ENCODE measurements at regions not wholly inside any gene's neighbourhood (a gene's known extent, or its start where the extent isn't known, plus 50 kb on each side); places are given as distances from the start of the nearest gene placed in this dataset.

GRCh38 chr18:46291149-46291548 is 187.0 kb downstream of the HAUS1 start:
- Mint-ChIP-seq H3K36me3 (ENCODE audit: low read depth) (no peaks in the 10 kb centered on the region), H3K27ac (no peak overlapping the region), H3K4me1 (peaks cover 5% of the 10 kb centered on the region), H3K9me3 (no peaks in the 10 kb centered on the region), H3K27me3 (ENCODE audit: insufficient read depth) (no peaks in the 10 kb centered on the region), H3K4me3 (no peak overlapping the region)
- Histone ChIP-seq H3K9ac (ENCODE audit: extremely low read depth, low read length, poor library complexity, severe bottlenecking) (no peak overlapping the region), H3K4me1 (ENCODE audit: control insufficient read depth, insufficient read depth, low read length) (peaks cover 2% of the 10 kb centered on the region), H3K9me3 (ENCODE audit: control insufficient read depth, low read length) (no peaks in the 10 kb centered on the region), H3K4me3 (ENCODE audit: low read length) (no peak overlapping the region), H3K27me3 (ENCODE audit: control insufficient read depth, insufficient read depth, low read length, poor library complexity, severe bottlenecking) (no peaks in the 10 kb centered on the region), H3K27ac (ENCODE audit: low read depth, low read length) (no peak overlapping the region), H3K36me3 (ENCODE audit: control insufficient read depth, insufficient read depth, low read length) (no peaks in the 10 kb centered on the region)
- TF ChIP-seq CTCF (conservative IDR thresholded peaks at IDR 0.05) = no peak
- WGBS, 2 experiments (ENCODE audit: insufficient coverage in 1 of 2, insufficient read length in 1 of 2) = 89 to 96% methylated on average over 4 of the region's 4 CpGs
- DNase-seq = no peak

- Histone ChIP-seq H3K4me3 (ENCODE audit: low read length) (no peak overlapping the region), H3K36me3 (ENCODE audit: control insufficient read depth, insufficient read depth, low read length) (no peaks in the 10 kb centered on the region), H3K9ac (ENCODE audit: extremely low read depth, low read length, poor library complexity, severe bottlenecking) (no peak overlapping the region), H3K27me3 (ENCODE audit: control insufficient read depth, insufficient read depth, low read length, poor library complexity, severe bottlenecking) (no peaks in the 10 kb centered on the region), H3K4me1 (ENCODE audit: control insufficient read depth, insufficient read depth, low read length) (no peaks in the 10 kb centered on the region), H3K9me3 (ENCODE audit: control insufficient read depth, low read length) (no peaks in the 10 kb centered on the region), H3K27ac (ENCODE audit: low read depth, low read length) (no peak overlapping the region)
- no peaks in the 10 kb centered on the region for H3K36me3 Mint-ChIP-seq (ENCODE audit: low read depth)
- H3K4me3 Mint-ChIP-seq = no peak overlapping the region
- peaks cover 2% of the 10 kb centered on the region for H3K4me1 Mint-ChIP-seq
- H3K9me3 Mint-ChIP-seq = no peaks in the 10 kb centered on the region
- no peak overlapping the region for H3K27ac Mint-ChIP-seq
- TF ChIP-seq CTCF (conservative IDR thresholded peaks at IDR 0.05) = no peak
- peak; percentile 70 for DNase-seq
- no peaks in the 10 kb centered on the region for H3K27me3 Mint-ChIP-seq (ENCODE audit: insufficient read depth)
- WGBS, 2 experiments (ENCODE audit: insufficient coverage in 1 of 2, insufficient read length in 1 of 2) = 74 to 85% methylated on average over 2 to 5 of the region's 5 CpGs
Measured at GRCh38 chr18:46293742-46294181, 189.6 kb downstream of the HAUS1 start.

- no peak overlapping the region for H3K27ac Mint-ChIP-seq
- DNase-seq = no peak
- Histone ChIP-seq H3K36me3 (ENCODE audit: control insufficient read depth, insufficient read depth, low read length) (no peaks in the 10 kb centered on the region), H3K4me3 (ENCODE audit: low read length) (no peak overlapping the region), H3K9me3 (ENCODE audit: control insufficient read depth, low read length) (no peaks in the 10 kb centered on the region), H3K27ac (ENCODE audit: low read depth, low read length) (no peak overlapping the region), H3K4me1 (ENCODE audit: control insufficient read depth, insufficient read depth, low read length) (no peaks in the 10 kb centered on the region), H3K9ac (ENCODE audit: extremely low read depth, low read length, poor library complexity, severe bottlenecking) (no peak overlapping the region), H3K27me3 (ENCODE audit: control insufficient read depth, insufficient read depth, low read length, poor library complexity, severe bottlenecking) (no peaks in the 10 kb centered on the region)
- H3K4me1 Mint-ChIP-seq = peaks cover 2% of the 10 kb centered on the region
- no peak overlapping the region for H3K4me3 Mint-ChIP-seq
- no peaks in the 10 kb centered on the region for H3K36me3 Mint-ChIP-seq (ENCODE audit: low read depth)
- TF ChIP-seq CTCF (conservative IDR thresholded peaks at IDR 0.05) = no peak
- 87 to 91% methylated on average over 3 of the region's 3 CpGs for WGBS, 2 experiments (ENCODE audit: insufficient coverage in 1 of 2, insufficient read length in 1 of 2)
- no peaks in the 10 kb centered on the region for H3K27me3 Mint-ChIP-seq (ENCODE audit: insufficient read depth)
- no peaks in the 10 kb centered on the region for H3K9me3 Mint-ChIP-seq
Measured at GRCh38 chr18:46294318-46294717, 190.1 kb downstream of the HAUS1 start.
